K562 (cell line): ENCODE measurements at regions not wholly inside any gene's neighbourhood (a gene's known extent, or its start where the extent isn't known, plus 50 kb on each side); places are given as distances from the start of the nearest gene placed in this dataset.

ENCODE experiments used
- ATAC-seq: fragments of 200-7000 bp; cut with Tn5 transposase; 3 replicates; pipeline ENCODE4 v1.9.1; 2020; ENCODE audit warnings: moderate library complexity
- BruUV-seq: library from RNA; stranded (reverse); fragments of 400-500 nt; replicated peaks from 2 replicates; lab custom pipeline; 2021; lab: Mats Ljungman, UMichigan
- CTCF ChIA-PET: fragments of 300-600 bp; formaldehyde crosslinking; extraction: SDS; loops from one replicate; lab custom pipeline; 2021; ENCODE audit warnings: low intra/inter-chr PET ratio; lab: Yijun Ruan, JAX
- POLR2A ChIA-PET: fragments of 300-600, 350-650 bp; sonication (Branson Sonifier 250); formaldehyde crosslinking; extraction: SDS; loops from one replicate; lab custom pipeline; 2021; ENCODE audit warnings: antibody characterized with exemption, inconsistent platforms; lab: Yijun Ruan, JAX
- DNase-seq, 4 experiments: peaks; one replicate each; pipeline versions ENCODE4 v3.0.0 to v3.0.0-alpha.2; 2011 to 2018; ENCODE audit warnings: low spot score in 3 of 4, mixed read lengths in 3 of 4; ENCODE audit errors: extremely low read depth in 1 of 4
- FAIRE-seq: peaks from 2 replicates; lab custom pipeline; 2011; peaks lifted over from hg19 to GRCh38; lab: Jason Lieb, UNC
- H2AFZ ChIP-seq: 2 replicates; pipeline ENCODE4 v1.6.0; 2011; ENCODE audit warnings: low read depth, low read length, control low read depth, inconsistent platforms
- H3K27ac ChIP-seq: fragments of 200-600 bp; 3 replicates; pipeline ENCODE4 v1.8.0; 2011; ENCODE audit warnings: low read depth, mild to moderate bottlenecking, control low read depth, inconsistent platforms, low read length, moderate library complexity, mixed read lengths; ENCODE audit errors: extremely low read depth
- H3K27me3 ChIP-seq, 2 experiments: fragments of 300-600 bp in 1 of 2; 2 replicates in 1 of 2; 3 replicates in 1 of 2; pipeline versions ENCODE4 v1.6.0 to v1.8.0; 2011; ENCODE audit warnings: inconsistent platforms in 2 of 2, low read length in 2 of 2, mild to moderate bottlenecking in 1 of 2, mixed read lengths in 1 of 2, moderate library complexity in 1 of 2; ENCODE audit not compliant: control insufficient read depth in 2 of 2, insufficient read depth in 2 of 2
- H3K36me3 ChIP-seq: fragments of 300-600 bp; 3 replicates; pipeline ENCODE4 v1.8.0; 2011; ENCODE audit warnings: mild to moderate bottlenecking, low read length, inconsistent platforms; ENCODE audit not compliant: control insufficient read depth, insufficient read depth
- H3K4me1 ChIP-seq, 2 experiments: fragments of 200-600 bp in 1 of 2; replicated peaks in 1 of 2; 2 replicates in 1 of 2; 3 replicates in 1 of 2; pipeline versions ENCODE4 v1.5.1 to v1.8.0; 2011; ENCODE audit warnings: inconsistent platforms in 2 of 2, low read length in 2 of 2, mild to moderate bottlenecking in 1 of 2, mixed read lengths in 1 of 2, moderate library complexity in 1 of 2; ENCODE audit not compliant: control insufficient read depth in 2 of 2, insufficient read depth in 2 of 2
- H3K4me2 ChIP-seq: 2 replicates; pipeline ENCODE4 v1.6.1; 2011; ENCODE audit warnings: low read length, control low read depth, inconsistent platforms, mixed read lengths; ENCODE audit not compliant: insufficient read depth
- H3K4me3 ChIP-seq: fragments of 200-600 bp; sonication (generic), shearing (Covaris generic); 2 replicates; pipeline ENCODE4 v1.5.1; 2016; ENCODE audit warnings: control low read depth, inconsistent platforms
- H3K79me2 ChIP-seq: fragments of 200-600 bp; 3 replicates; pipeline ENCODE4 v1.8.0; 2011; ENCODE audit warnings: low read length, inconsistent platforms; ENCODE audit not compliant: control insufficient read depth, insufficient read depth
- H3K9ac ChIP-seq, 2 experiments: 2 replicates each; pipeline versions ENCODE4 v1.6.0 to v1.6.1; 2011; ENCODE audit warnings: low read depth in 2 of 2, low read length in 2 of 2, control low read depth in 1 of 2, inconsistent platforms in 1 of 2, mild to moderate bottlenecking in 1 of 2, mixed read lengths in 1 of 2; ENCODE audit not compliant: insufficient read depth in 1 of 2
- H3K9me1 ChIP-seq: one replicate; pipeline ENCODE4 v1.6.0; 2011; ENCODE audit warnings: inconsistent platforms, mild to moderate bottlenecking, low read length, moderate library complexity; ENCODE audit not compliant: control insufficient read depth, insufficient read depth
- H3K9me3 ChIP-seq: replicated peaks from 2 replicates; pipeline ENCODE4 v1.5.1; 2011; ENCODE audit warnings: low read depth, low read length, inconsistent platforms; ENCODE audit not compliant: control insufficient read depth, insufficient read depth
- H4K20me1 ChIP-seq: replicated peaks from 2 replicates; pipeline ENCODE4 v1.6.1; 2011; ENCODE audit warnings: low read length, inconsistent platforms, mixed read lengths; ENCODE audit not compliant: control insufficient read depth, insufficient read depth
- GATAD2A ChIP-seq: fragments of 450-650 bp; IDR thresholded peaks from 2 replicates; pipeline ENCODE4 v1.6.1; 2017
- GATAD2B ChIP-seq: fragments of 450-650 bp; IDR thresholded peaks from 2 replicates; pipeline ENCODE4 v1.6.1; 2017; ENCODE audit warnings: mild to moderate bottlenecking, borderline replicate concordance
- HCFC1 ChIP-seq: IDR thresholded peaks from 2 replicates; pipeline ENCODE4 v1.6.1; 2012; ENCODE audit warnings: low read depth, low read length, improper control_type of control experiment
- KAT7 ChIP-seq: sonication (generic); formaldehyde crosslinking; IDR thresholded peaks from 2 replicates; pipeline ENCODE4 v1.8.0; 2022; ENCODE audit warnings: missing genetic modification reagents, mild to moderate bottlenecking, borderline replicate concordance
- MIER1 ChIP-seq: fragments of 450-650 bp; IDR thresholded peaks from 2 replicates; pipeline ENCODE4 v1.6.1; 2016; ENCODE audit warnings: antibody characterized with exemption, mild to moderate bottlenecking, low read depth
- POLR3G ChIP-seq: IDR thresholded peaks from 2 replicates; pipeline ENCODE4 v1.6.1; 2011; ENCODE audit not compliant: insufficient read length, insufficient replicate concordance; ENCODE audit errors: extremely low read depth
- RBM17 ChIP-seq: fragments of 200-400 bp; formaldehyde crosslinking; IDR thresholded peaks from 2 replicates; pipeline ENCODE4 v1.6.1; 2017; ENCODE audit warnings: low read depth, mild to moderate bottlenecking, low read length, borderline replicate concordance
- SP2 ChIP-seq: IDR thresholded peaks from 2 replicates; pipeline ENCODE4 v1.6.1; 2011; ENCODE audit warnings: mild to moderate bottlenecking, low read depth, low read length, moderate library complexity; ENCODE audit not compliant: poor library complexity, severe bottlenecking; ENCODE audit errors: extremely low read depth
- STAG1 ChIP-seq: sonication (generic); formaldehyde crosslinking; IDR thresholded peaks from 2 replicates; pipeline ENCODE4 v1.5.0; 2020; ENCODE audit warnings: missing genetic modification reagents, borderline replicate concordance
- STAT5A ChIP-seq: IDR thresholded peaks from 2 replicates; pipeline ENCODE4 v1.6.1; 2012; ENCODE audit warnings: low read length, inconsistent platforms, borderline replicate concordance
- TCF3 ChIP-seq: sonication (generic); formaldehyde crosslinking; IDR thresholded peaks from 2 replicates; pipeline ENCODE4 v1.4.0; 2020; ENCODE audit warnings: mild to moderate bottlenecking, missing genetic modification reagents
- WGBS: fragments of 100-300 bp; shearing (Covaris generic); methylation state at CpG from one replicate; pipeline ENCODE4 v1.1.6; 2016; ENCODE audit warnings: low coverage, mixed read lengths; ENCODE audit not compliant: insufficient coverage; ENCODE audit errors: missing lambda C conversion rate; 5-methylcytosine and 5-hydroxymethylcytosine counted together
- in situ Hi-C: fragments of 300-500 bp; cut with MboI; formaldehyde crosslinking; loops from 4 replicates; pipeline ENCODE4 v1.15.0; 2018; ENCODE audit warnings: inconsistent platforms, mixed read lengths
- intact Hi-C: fragments of 100-400 bp; cut with micrococcal nuclease; formaldehyde crosslinking; loops from 2 replicates; pipeline ENCODE4 v1.14.2; 2022
- TF ChIP-seq, protein P1 (sequence below): sonication (generic); formaldehyde crosslinking; IDR thresholded peaks from 2 replicates; pipeline ENCODE4 v1.8.1; 2023; ENCODE audit warnings: mild to moderate bottlenecking, missing genetic modification reagents
- TF ChIP-seq, protein P2 (sequence below): fragments of 450-650 bp; IDR thresholded peaks from 2 replicates; pipeline ENCODE4 v1.6.1; 2016; ENCODE audit warnings: antibody characterized with exemption

DNA sequence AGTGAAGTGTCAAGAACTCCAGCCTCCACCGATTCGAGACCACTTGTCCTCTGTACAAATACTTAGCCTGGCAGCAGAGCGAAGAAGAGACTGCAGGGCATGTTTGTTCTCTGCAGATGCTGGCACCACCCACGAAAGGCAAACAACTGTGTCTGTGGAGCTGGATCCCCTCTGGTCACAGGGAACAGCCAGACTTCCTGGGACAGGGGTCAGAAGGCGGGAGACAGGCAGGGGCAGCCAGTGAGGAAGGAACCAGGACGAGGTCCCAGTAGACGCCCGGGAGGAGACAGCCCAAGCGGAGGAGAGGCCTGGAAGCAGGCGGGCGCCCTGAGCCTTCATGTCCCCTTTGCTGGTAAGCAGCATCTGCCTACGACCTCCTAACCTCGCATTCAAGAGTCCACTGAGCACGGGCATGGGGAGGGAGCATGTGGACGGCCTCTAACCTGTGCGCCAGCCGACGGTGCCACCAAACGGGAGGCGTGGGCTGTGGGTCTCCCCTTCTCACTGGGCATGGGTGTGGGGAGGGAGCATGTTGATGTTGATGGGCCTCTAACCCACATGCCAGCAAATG lies 265.5 kb downstream of the DLL1 start:
- no peak overlapping the region for H3K4me2 ChIP-seq
- H3K9me1 ChIP-seq, result no peaks in the 10 kb centered on the region
- BruUV-seq, result no TSS peak
- peaks cover 0 to 25% of the 10 kb centered on the region in 2 experiments; a peak in 2 of 5 replicates for H3K4me1 ChIP-seq
- no peak for DNase-seq
- POLR2A ChIA-PET, result no interaction called here
- no peak for FAIRE-seq
- no peak overlapping the region for H3K27ac ChIP-seq
- CTCF ChIA-PET, result no interaction called here
- intact Hi-C loops, result no loop called here
- in situ Hi-C loops, result no loop called here
- H2AFZ ChIP-seq, result no peak overlapping the region
- H3K9me3 ChIP-seq, result no peaks in the 10 kb centered on the region
- no peak; the same call in 1 of the 3 replicates for ATAC-seq
- no peak overlapping the region for H3K4me3 ChIP-seq
- H3K9ac ChIP-seq, result no peak overlapping the region
- peaks cover 10 to 79% of the 10 kb centered on the region in 2 experiments; a peak in 4 of 5 replicates for H3K27me3 ChIP-seq
- 1% methylated on average over 20 of the region's 20 CpGs for WGBS
- no peaks in the 10 kb centered on the region for H3K79me2 ChIP-seq
- no peaks in the 10 kb centered on the region for H3K36me3 ChIP-seq
- 0 out of 2 replicates have a peak, but pooled peaks cover 3% of the 10 kb centered on the region for H4K20me1 ChIP-seq
- TF ChIP-seq RBM17 (no peak), POLR3G (no peak), STAT5A (no peak), SP2 (no peak), GATAD2A (no peak), GATAD2B (no peak), MIER1 (no peak), STAG1 (CRISPR knock-in tag) (no peak), TCF3 (CRISPR knock-in tag) (no peak), KAT7 (CRISPR knock-in tag) (no peak), HCFC1 (no peak)
- TF ChIP-seq, protein P1, sequence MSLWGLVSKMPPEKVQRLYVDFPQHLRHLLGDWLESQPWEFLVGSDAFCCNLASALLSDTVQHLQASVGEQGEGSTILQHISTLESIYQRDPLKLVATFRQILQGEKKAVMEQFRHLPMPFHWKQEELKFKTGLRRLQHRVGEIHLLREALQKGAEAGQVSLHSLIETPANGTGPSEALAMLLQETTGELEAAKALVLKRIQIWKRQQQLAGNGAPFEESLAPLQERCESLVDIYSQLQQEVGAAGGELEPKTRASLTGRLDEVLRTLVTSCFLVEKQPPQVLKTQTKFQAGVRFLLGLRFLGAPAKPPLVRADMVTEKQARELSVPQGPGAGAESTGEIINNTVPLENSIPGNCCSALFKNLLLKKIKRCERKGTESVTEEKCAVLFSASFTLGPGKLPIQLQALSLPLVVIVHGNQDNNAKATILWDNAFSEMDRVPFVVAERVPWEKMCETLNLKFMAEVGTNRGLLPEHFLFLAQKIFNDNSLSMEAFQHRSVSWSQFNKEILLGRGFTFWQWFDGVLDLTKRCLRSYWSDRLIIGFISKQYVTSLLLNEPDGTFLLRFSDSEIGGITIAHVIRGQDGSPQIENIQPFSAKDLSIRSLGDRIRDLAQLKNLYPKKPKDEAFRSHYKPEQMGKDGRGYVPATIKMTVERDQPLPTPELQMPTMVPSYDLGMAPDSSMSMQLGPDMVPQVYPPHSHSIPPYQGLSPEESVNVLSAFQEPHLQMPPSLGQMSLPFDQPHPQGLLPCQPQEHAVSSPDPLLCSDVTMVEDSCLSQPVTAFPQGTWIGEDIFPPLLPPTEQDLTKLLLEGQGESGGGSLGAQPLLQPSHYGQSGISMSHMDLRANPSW (CRISPR knock-in tag), result no peak
- TF ChIP-seq, protein P2, sequence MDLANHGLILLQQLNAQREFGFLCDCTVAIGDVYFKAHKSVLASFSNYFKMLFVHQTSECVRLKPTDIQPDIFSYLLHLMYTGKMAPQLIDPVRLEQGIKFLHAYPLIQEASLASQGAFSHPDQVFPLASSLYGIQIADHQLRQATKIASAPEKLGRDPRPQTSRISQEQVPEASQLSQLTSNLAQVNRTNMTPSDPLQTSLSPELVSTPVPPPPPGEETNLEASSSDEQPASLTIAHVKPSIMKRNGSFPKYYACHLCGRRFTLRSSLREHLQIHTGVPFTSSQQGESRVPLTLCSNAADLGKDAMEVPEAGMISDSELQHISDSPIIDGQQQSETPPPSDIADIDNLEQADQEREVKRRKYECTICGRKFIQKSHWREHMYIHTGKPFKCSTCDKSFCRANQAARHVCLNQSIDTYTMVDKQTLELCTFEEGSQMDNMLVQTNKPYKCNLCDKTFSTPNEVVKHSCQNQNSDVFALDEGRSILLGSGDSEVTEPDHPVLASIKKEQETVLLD, result no peak
